H1 (cell line): ENCODE measurements at regions not wholly inside any gene's neighbourhood (a gene's known extent, or its start where the extent isn't known, plus 50 kb on each side); places are given as distances from the start of the nearest gene placed in this dataset.

Experiments used
- CTCF ChIA-PET: fragments of 300-600 bp; sonication (Branson Sonifier 250); formaldehyde crosslinking; loops from one replicate; lab custom pipeline; 2021; ENCODE audit not compliant: partially characterized antibody; lab: Charles Lee
- POLR2A ChIA-PET: fragments of 300-600 bp; sonication (Branson Sonifier 250); formaldehyde crosslinking; loops from one replicate; lab custom pipeline; 2021; ENCODE audit warnings: inconsistent platforms; ENCODE audit not compliant: partially characterized antibody; lab: Charles Lee
- DNase-seq, 2 experiments: peaks; one replicate each; pipeline versions ENCODE4 v3.0.0 to v3.0.0-alpha.2; 2010 to 2022; ENCODE audit warnings: low spot score in 2 of 2, low read depth in 1 of 2, mixed read lengths in 1 of 2
- FAIRE-seq: peaks from 2 replicates; lab custom pipeline; 2011; peaks lifted over from hg19 to GRCh38; lab: Jason Lieb, UNC
- H2AFZ ChIP-seq: 2 replicates; pipeline ENCODE4 v1.8.1; 2012; ENCODE audit warnings: low read length, inconsistent platforms
- H2AK5ac ChIP-seq: 2 replicates; pipeline ENCODE4 v1.6.1; 2013; ENCODE audit warnings: low read depth, low read length
- H2BK120ac ChIP-seq: replicated peaks from 2 replicates; pipeline ENCODE3; 2013; ENCODE audit warnings: low read depth, low read length, inconsistent platforms
- H2BK12ac ChIP-seq: 2 replicates; pipeline ENCODE4 v1.6.1; 2013; ENCODE audit warnings: low read depth, low read length
- H2BK15ac ChIP-seq: 2 replicates; pipeline ENCODE4 v1.6.1; 2013; ENCODE audit warnings: low read length
- H2BK20ac ChIP-seq: 2 replicates; pipeline ENCODE4 v1.6.1; 2013; ENCODE audit warnings: low read length
- H2BK5ac ChIP-seq: 2 replicates; pipeline ENCODE4 v1.6.1; 2013; ENCODE audit warnings: low read depth, low read length
- H3K14ac ChIP-seq: 2 replicates; pipeline ENCODE4 v1.6.1; 2013; ENCODE audit warnings: inconsistent platforms; ENCODE audit not compliant: insufficient read length
- H3K18ac ChIP-seq: 2 replicates; pipeline ENCODE4 v1.6.1; 2013; ENCODE audit warnings: low read length; ENCODE audit errors: extremely low read depth
- H3K23ac ChIP-seq: 2 replicates; pipeline ENCODE4 v1.6.1; 2013; ENCODE audit warnings: inconsistent platforms; ENCODE audit not compliant: insufficient read length
- H3K23me2 ChIP-seq: 2 replicates; pipeline ENCODE4 v1.6.1; 2013; ENCODE audit warnings: low read depth, low read length
- H3K27ac ChIP-seq: 2 replicates; pipeline ENCODE4 v1.6.1; 2011; ENCODE audit warnings: low read depth, low read length, inconsistent platforms
- H3K27me3 ChIP-seq, 4 experiments: replicated peaks in 1 of 4; 1 replicate in 1 of 4; 2 replicates in 3 of 4; pipeline versions ENCODE4 v1.6.1 to v1.8.1; 2011 to 2013; ENCODE audit warnings: low read length in 3 of 4, mild to moderate bottlenecking in 3 of 4, inconsistent platforms in 2 of 4, mixed read lengths in 2 of 4, moderate library complexity in 1 of 4; ENCODE audit not compliant: control insufficient read depth in 3 of 4, insufficient read depth in 3 of 4; ENCODE audit errors: extremely low read depth in 1 of 4
- H3K36me3 ChIP-seq, 4 experiments: 2 replicates each; pipeline versions ENCODE4 v1.6.1 to v1.8.1; 2011 to 2013; ENCODE audit warnings: mild to moderate bottlenecking in 4 of 4, low read length in 3 of 4, moderate library complexity in 2 of 4, control low read depth in 1 of 4, inconsistent platforms in 1 of 4; ENCODE audit not compliant: insufficient read depth in 4 of 4, control insufficient read depth in 2 of 4
- H3K4ac ChIP-seq: replicated peaks from 2 replicates; pipeline ENCODE3; 2013; ENCODE audit warnings: low read length, low read depth, mixed read lengths, inconsistent platforms; ENCODE audit not compliant: insufficient read length
- H3K4me1 ChIP-seq, 4 experiments: replicated peaks in 1 of 4; 1 replicate in 1 of 4; 2 replicates in 3 of 4; pipeline versions ENCODE4 v1.6.1 to v1.8.1; 2011 to 2013; ENCODE audit warnings: low read length in 3 of 4, inconsistent platforms in 2 of 4, mixed read lengths in 1 of 4; ENCODE audit not compliant: insufficient read depth in 4 of 4, control insufficient read depth in 3 of 4
- H3K4me2 ChIP-seq, 2 experiments: 2 replicates each; pipeline versions ENCODE4 v1.6.1 to v1.8.1; 2011 to 2013; ENCODE audit warnings: low read depth in 2 of 2, low read length in 2 of 2, control low read depth in 1 of 2, inconsistent platforms in 1 of 2, mild to moderate bottlenecking in 1 of 2; ENCODE audit not compliant: insufficient read depth in 1 of 2
- H3K4me3 ChIP-seq, 4 experiments: fragments of 200-600, 300-600 bp in 1 of 4; sonication (generic), shearing (Covaris generic), sonication (Bioruptor Twin) in 1 of 4; 2 replicates each; pipeline versions ENCODE4 v1.5.1 to v1.8.1; 2011 to 2016; ENCODE audit warnings: low read length in 4 of 4, low read depth in 3 of 4, control low read depth in 2 of 4, inconsistent platforms in 2 of 4, mild to moderate bottlenecking in 2 of 4, mixed read lengths in 1 of 4, moderate library complexity in 1 of 4; ENCODE audit not compliant: insufficient read depth in 2 of 4; ENCODE audit errors: extremely low read depth in 1 of 4
- H3K56ac ChIP-seq: replicated peaks from 2 replicates; pipeline ENCODE3; 2013; ENCODE audit warnings: low read depth, mild to moderate bottlenecking, mixed read lengths, low read length, inconsistent platforms; ENCODE audit not compliant: insufficient read length
- H3K79me1 ChIP-seq: 2 replicates; pipeline ENCODE4 v1.6.1; 2013; ENCODE audit warnings: low read depth, low read length, control low read depth
- H3K79me2 ChIP-seq, 2 experiments: 2 replicates each; pipeline versions ENCODE4 v1.6.1 to v1.8.1; 2012 to 2013; ENCODE audit warnings: low read length in 2 of 2, mild to moderate bottlenecking in 2 of 2, inconsistent platforms in 1 of 2; ENCODE audit not compliant: insufficient read depth in 2 of 2, control insufficient read depth in 1 of 2
- H3K9ac ChIP-seq, 4 experiments: replicated peaks in 1 of 4; 1 replicate in 1 of 4; 2 replicates in 3 of 4; pipeline versions ENCODE4 v1.6.1 to v1.8.1; 2011 to 2013; ENCODE audit warnings: low read depth in 3 of 4, low read length in 3 of 4, control low read depth in 2 of 4, mild to moderate bottlenecking in 2 of 4, moderate library complexity in 2 of 4, inconsistent platforms in 1 of 4; ENCODE audit errors: extremely low read depth in 1 of 4
- H3K9me3 ChIP-seq, 2 experiments: 2 replicates each; pipeline versions ENCODE4 v1.6.1 to v1.8.1; 2012 to 2013; ENCODE audit warnings: mild to moderate bottlenecking in 2 of 2, moderate library complexity in 2 of 2, control low read depth in 1 of 2, inconsistent platforms in 1 of 2, low read depth in 1 of 2, low read length in 1 of 2, mixed read lengths in 1 of 2; ENCODE audit not compliant: insufficient read depth in 2 of 2
- H4K20me1 ChIP-seq, 2 experiments: replicated peaks in 1 of 2; 2 replicates each; pipeline versions ENCODE3 to v1.8.1; 2011 to 2013; ENCODE audit warnings: inconsistent platforms in 2 of 2, low read length in 2 of 2, mild to moderate bottlenecking in 1 of 2; ENCODE audit not compliant: insufficient read depth in 2 of 2, control insufficient read depth in 1 of 2
- H4K5ac ChIP-seq: 2 replicates; pipeline ENCODE4 v1.6.1; 2013; ENCODE audit warnings: low read length, low read depth, mixed read lengths, inconsistent platforms; ENCODE audit not compliant: insufficient read length
- H4K8ac ChIP-seq: 2 replicates; pipeline ENCODE4 v1.8.0; 2013; ENCODE audit warnings: mild to moderate bottlenecking, moderate library complexity, low read length, inconsistent platforms; ENCODE audit not compliant: insufficient read depth; ENCODE audit errors: extremely low read depth
- H4K91ac ChIP-seq: replicated peaks from 2 replicates; pipeline ENCODE3; 2013; ENCODE audit warnings: low read length, mixed read lengths, inconsistent platforms; ENCODE audit not compliant: insufficient read length
- CBX5 ChIP-seq: fragments of 300-800, 300-1000 bp; sonication (generic); IDR thresholded peaks from 2 replicates; pipeline ENCODE4 v1.7.1; 2016; ENCODE audit warnings: antibody characterized with exemption, low read length, low read depth
- CBX8 ChIP-seq: fragments of 300-800, 300-1000 bp; sonication (generic); IDR thresholded peaks from 2 replicates; pipeline ENCODE4 v1.7.1; 2016; ENCODE audit warnings: low read depth, low read length, borderline replicate concordance
- EZH2 ChIP-seq: fragments of 200-600 bp; sonication (generic); IDR thresholded peaks from 2 replicates; pipeline ENCODE4 v1.7.1; 2012; ENCODE audit warnings: low read depth, mild to moderate bottlenecking, moderate library complexity, low read length, inconsistent platforms; ENCODE audit not compliant: severe bottlenecking
- PHF8 ChIP-seq: fragments of 200-600 bp; sonication (generic); conservative IDR thresholded peaks from 2 replicates; pipeline ENCODE4 v1.7.1; 2012; ENCODE audit warnings: low read depth, mild to moderate bottlenecking, inconsistent platforms, low read length, moderate library complexity
- RFX5 ChIP-seq: IDR thresholded peaks from 2 replicates; pipeline ENCODE4 v1.6.1; 2011; ENCODE audit warnings: low read depth, low read length, improper control_type of control experiment, borderline replicate concordance
- RNF2 ChIP-seq: fragments of 200-900, 300-1000 bp; sonication (generic); IDR thresholded peaks from 2 replicates; pipeline ENCODE4 v1.7.1; 2016; ENCODE audit warnings: borderline replicate concordance, low read depth, mild to moderate bottlenecking, antibody characterized with exemption, low read length; ENCODE audit not compliant: poor library complexity, severe bottlenecking; ENCODE audit errors: missing control alignments
- SAP30 ChIP-seq: fragments of 300-600 bp; sonication (generic); IDR thresholded peaks from 2 replicates; pipeline ENCODE4 v1.7.1; 2012; ENCODE audit warnings: low read length, moderate library complexity, mild to moderate bottlenecking, inconsistent platforms; ENCODE audit not compliant: insufficient read depth, insufficient replicate concordance
- SP1 ChIP-seq: IDR thresholded peaks from 2 replicates; pipeline ENCODE4 v1.6.1; 2011; ENCODE audit warnings: low read depth, low read length
- TAF7 ChIP-seq: optimal IDR thresholded peaks from 2 replicates; pipeline ENCODE3; 2011; ENCODE audit warnings: low read depth, mild to moderate bottlenecking, inconsistent platforms, low read length, moderate library complexity, borderline replicate concordance
- WGBS, 2 experiments: shearing (Covaris generic) in 1 of 2; methylation state at CpG; one replicate each; pipeline versions ENCODE4 v1.1.6 to v1.1.7; 2013 to 2015; ENCODE audit warnings: low lambda C conversion rate in 2 of 2, mixed read lengths in 2 of 2, inconsistent platforms in 1 of 2, low coverage in 1 of 2, missing lambda C conversion rate in 1 of 2; ENCODE audit not compliant: insufficient replicate concordance in 2 of 2, insufficient coverage in 1 of 2, insufficient read length in 1 of 2; ENCODE audit errors: extremely low coverage in 1 of 2, missing lambda C conversion rate in 1 of 2; 5-methylcytosine and 5-hydroxymethylcytosine counted together

DNA sequence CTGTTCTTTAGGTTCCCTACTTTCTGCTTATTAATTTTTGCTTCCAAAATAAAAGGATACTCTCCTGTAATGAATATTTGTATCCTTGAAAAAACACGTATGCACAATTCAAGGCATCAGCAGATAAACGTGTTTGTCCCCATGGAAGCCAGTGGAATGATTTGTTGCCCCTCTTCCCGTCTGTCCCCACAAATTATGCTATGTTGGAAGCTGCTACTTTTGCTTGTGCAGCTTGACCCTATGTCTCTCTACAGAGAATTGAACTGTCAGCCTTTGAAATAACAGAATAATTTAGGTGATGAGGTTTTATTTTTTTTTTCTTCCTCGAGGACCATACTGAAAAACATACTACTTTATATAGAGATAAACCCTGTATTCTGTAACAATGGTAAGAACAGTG is 401.5 kb upstream of the GOLIM4 start:
- Histone ChIP-seq H2BK5ac (no peak overlapping the region), H4K91ac (no peak overlapping the region), H2BK15ac (no peak overlapping the region), H3K36me3 (no peaks in the 10 kb centered on the region), H3K9me3 (no peaks in the 10 kb centered on the region), H2BK120ac (no peak overlapping the region), H3K14ac (no peak overlapping the region), H3K23me2 (no peaks in the 10 kb centered on the region; the same call in 1 of the 2 replicates), H3K4me2 (no peak overlapping the region), H2AFZ (no peak overlapping the region), H3K4ac (no peak overlapping the region), H4K5ac (no peak overlapping the region), H3K27ac (no peak overlapping the region), H3K27me3 (no peaks in the 10 kb centered on the region), H2BK12ac (no peak overlapping the region), H4K20me1 (no peaks in the 10 kb centered on the region), H3K4me3 (no peak overlapping the region), H3K56ac (no peak overlapping the region), H2BK20ac (no peak overlapping the region), H3K79me1 (no peaks in the 10 kb centered on the region), H4K8ac (no peak overlapping the region), H3K23ac (no peak overlapping the region), H3K9ac (no peak overlapping the region), H3K4me1 (no peaks in the 10 kb centered on the region), H3K18ac (no peak overlapping the region), H2AK5ac (no peak overlapping the region), H3K79me2 (no peaks in the 10 kb centered on the region)
- POLR2A ChIA-PET, result no interaction called here
- CTCF ChIA-PET, result interaction anchor here (0.7 to 3.0 kb wide), 5 partner anchors 62 to 752 kb away, joined by 3 to 11 read pairs (median 4); no protein-coding TSS in a partner anchor
- DNase-seq (no peak), FAIRE-seq (no peak)
- WGBS, 2 experiments, result 94% methylated on average over 4 of the region's 4 CpGs; no CpG with 5 or more reads in 1 of the 2 experiments
- TF ChIP-seq RFX5, result no peak
- no peak for TF ChIP-seq CBX8
- no peak for TF ChIP-seq EZH2
- TF ChIP-seq CBX5, result no peak
- TF ChIP-seq SAP30, result no peak
- TF ChIP-seq RNF2, result no peak
- TF ChIP-seq SP1, result no peak
- no peak for TF ChIP-seq PHF8
- no peak for TF ChIP-seq TAF7
